ENCODE measurements at regions not wholly inside any gene's neighbourhood (a gene's known extent, or its start where the extent isn't known, plus 50 kb on each side); places are given as distances from the start of the nearest gene placed in this dataset.

GRCh38 chr4:181650033-181650825 is 593.0 kb upstream of the TENM3 start:
- H3K4me3 ChIP-seq (replicated peaks in 1 of 3; ENCODE audit: low read depth in 2 of 3, low read length in 3 of 3), result no peak overlapping the region
- no peaks in the 10 kb centered on the region for H3K4me1 ChIP-seq (ENCODE audit: control insufficient read depth in 1 of 2, insufficient read depth in 2 of 2, low read length in 2 of 2)
- WGBS (ENCODE audit: insufficient coverage), result 29% methylated on average over 2 of the region's 4 CpGs
- H3K36me3 ChIP-seq (replicated peaks in 1 of 2; ENCODE audit: control insufficient read depth in 1 of 2, insufficient read depth in 2 of 2, low read length in 2 of 2), result no peaks in the 10 kb centered on the region
- no peak for TF ChIP-seq CTCF (IDR thresholded peaks at IDR 0.05)
- Mint-ChIP-seq H3K27ac (no peak overlapping the region), H3K4me1 (no peaks in the 10 kb centered on the region), H3K9me3 (peaks cover 0 to 13% (median 3%) of the 10 kb centered on the region in 7 donors), H3K27me3 (ENCODE audit: low read depth in 3 of 3) (peaks cover 0 to 3% (median 0%) of the 10 kb centered on the region in 3 donors), H3K36me3 (no peaks in the 10 kb centered on the region), H3K4me3 (no peak overlapping the region)
- H3K27ac ChIP-seq (ENCODE audit: low read depth in 1 of 2, low read length in 2 of 2), result no peak overlapping the region
- H4K20me1 ChIP-seq (ENCODE audit: insufficient read depth, low read length), result no peaks in the 10 kb centered on the region
- H2AFZ ChIP-seq (ENCODE audit: insufficient read depth, low read depth, low read length, poor library complexity, severe bottlenecking), result no peak overlapping the region
- intact Hi-C loops (cut with micrococcal nuclease), result no loop called here
- peaks cover 0 to 17% of the 10 kb centered on the region in 2 donors for H3K9me3 ChIP-seq (replicated peaks in 1 of 2; ENCODE audit: control insufficient read depth in 1 of 2, insufficient read depth in 1 of 2, low read length in 2 of 2)
- H3K27me3 ChIP-seq (ENCODE audit: control insufficient read depth in 2 of 2, insufficient read depth in 2 of 2, low read length in 2 of 2), result no peaks in the 10 kb centered on the region
- H3K9ac ChIP-seq (ENCODE audit: insufficient read depth, low read length, poor library complexity, severe bottlenecking), result no peak overlapping the region
- no peak for DNase-seq
- H3K79me2 ChIP-seq (ENCODE audit: insufficient read depth, low read length), result no peaks in the 10 kb centered on the region
- H3K4me2 ChIP-seq (replicated peaks; ENCODE audit: extremely low read depth, low read length, poor library complexity, severe bottlenecking), result no peak overlapping the region

- Mint-ChIP-seq H3K4me1 (no peaks in the 10 kb centered on the region), H3K9me3 (peaks cover 0 to 11% (median 3%) of the 10 kb centered on the region in 7 donors), H3K27ac (no peak overlapping the region), H3K27me3 (ENCODE audit: low read depth in 3 of 3) (no peaks in the 10 kb centered on the region), H3K4me3 (no peak overlapping the region), H3K36me3 (no peaks in the 10 kb centered on the region)
- Histone ChIP-seq H4K20me1 (ENCODE audit: insufficient read depth, low read length) (no peaks in the 10 kb centered on the region), H3K4me2 (replicated peaks; ENCODE audit: extremely low read depth, low read length, poor library complexity, severe bottlenecking) (no peak overlapping the region), H3K9me3 (replicated peaks in 1 of 2; ENCODE audit: control insufficient read depth in 1 of 2, insufficient read depth in 1 of 2, low read length in 2 of 2) (peaks cover 0 to 15% of the 10 kb centered on the region in 2 donors), H3K27ac (ENCODE audit: low read depth in 1 of 2, low read length in 2 of 2) (no peak overlapping the region), H3K9ac (ENCODE audit: insufficient read depth, low read length, poor library complexity, severe bottlenecking) (no peak overlapping the region), H3K79me2 (ENCODE audit: insufficient read depth, low read length) (no peaks in the 10 kb centered on the region), H3K4me1 (ENCODE audit: control insufficient read depth in 1 of 2, insufficient read depth in 2 of 2, low read length in 2 of 2) (no peaks in the 10 kb centered on the region), H3K4me3 (replicated peaks in 1 of 3; ENCODE audit: low read depth in 2 of 3, low read length in 3 of 3) (no peak overlapping the region), H3K27me3 (ENCODE audit: control insufficient read depth in 2 of 2, insufficient read depth in 2 of 2, low read length in 2 of 2) (no peaks in the 10 kb centered on the region), H2AFZ (ENCODE audit: insufficient read depth, low read depth, low read length, poor library complexity, severe bottlenecking) (no peak overlapping the region), H3K36me3 (replicated peaks in 1 of 2; ENCODE audit: control insufficient read depth in 1 of 2, insufficient read depth in 2 of 2, low read length in 2 of 2) (no peaks in the 10 kb centered on the region)
- no peak for DNase-seq
- no peak for TF ChIP-seq CTCF (IDR thresholded peaks at IDR 0.05)
- 80% methylated on average over 4 of the region's 5 CpGs for whole genome bisulfite sequencing (ENCODE audit: insufficient coverage)
- intact Hi-C loops (cut with micrococcal nuclease), result no loop called here
These were observed 586.5 kb upstream of the TENM3 start for GRCh38 chr4:181656748-181657147.

Data from CD14-positive monocyte (primary cell).